NCI-H128 (cell line): ENCODE measurements at regions not wholly inside any gene's neighbourhood (a gene's known extent, or its start where the extent isn't known, plus 50 kb on each side); places are given as distances from the start of the nearest gene placed in this dataset.

ENCODE experiments used
- DNase-seq: peaks from one replicate; lab custom pipeline; 2025; ENCODE audit not compliant: unreplicated experiment; lab: John Stamatoyannopoulos, UW

GRCh38 chr18:2258954-2259353, 312.4 kb downstream of the METTL4 start:
- DNase-seq = no peak

- no peak for DNase-seq
Measured at GRCh38 chr18:2263303-2263890, 307.9 kb downstream of the METTL4 start.

- no peak for DNase-seq
Measured at GRCh38 chr18:2274613-2275012, 296.7 kb downstream of the METTL4 start.

GRCh38 chr18:2281086-2281485, 290.2 kb downstream of the METTL4 start:
- no peak for DNase-seq

- DNase-seq = no peak
Measured at GRCh38 chr18:2281523-2282199, 289.6 kb downstream of the METTL4 start.

- no peak for DNase-seq
Measured at GRCh38 chr18:2293109-2293839, 278.0 kb downstream of the METTL4 start.

- DNase-seq = no peak
Measured at GRCh38 chr18:2301316-2301715, 270.0 kb downstream of the METTL4 start.

- DNase-seq = no peak
Measured at GRCh38 chr18:2302012-2302411, 269.3 kb downstream of the METTL4 start.

- no peak for DNase-seq
Measured at GRCh38 chr18:2302628-2303516, 268.4 kb downstream of the METTL4 start.

- no peak for DNase-seq
Measured at GRCh38 chr18:2303517-2304238, 267.6 kb downstream of the METTL4 start.

GRCh38 chr18:2304378-2305175, 266.7 kb downstream of the METTL4 start:
- DNase-seq = no peak

- no peak for DNase-seq
Measured at GRCh38 chr18:2306606-2307005, 264.7 kb downstream of the METTL4 start.

GRCh38 chr18:2310886-2311285, 260.4 kb downstream of the METTL4 start:
- no peak for DNase-seq

- DNase-seq = no peak
Measured at GRCh38 chr18:2312440-2312839, 258.9 kb downstream of the METTL4 start.

GRCh38 chr18:2313332-2313731, 258.0 kb downstream of the METTL4 start:
- DNase-seq = no peak

GRCh38 chr18:2316082-2316750, 255.1 kb downstream of the METTL4 start:
- no peak for DNase-seq

- DNase-seq = no peak
Measured at GRCh38 chr18:2316751-2317696, 254.3 kb downstream of the METTL4 start.

GRCh38 chr18:2324459-2324858, 246.8 kb downstream of the METTL4 start:
- no peak for DNase-seq
